ENCODE measurements at regions not wholly inside any gene's neighbourhood (a gene's known extent, or its start where the extent isn't known, plus 50 kb on each side); places are given as distances from the start of the nearest gene placed in this dataset.

GRCh38 chr4:126965877-126966276 lies 666.9 kb upstream of the INTU start:
- TF ChIP-seq TAF1 (conservative IDR thresholded peaks at IDR 0.05), result no peak
- no peak for TF ChIP-seq CTCF (IDR thresholded peaks at IDR 0.05; ENCODE audit: low read depth, low read length, missing input control)
- TF ChIP-seq FOXA1 (IDR thresholded peaks at IDR 0.05), result no peak
- H3K36me3 ChIP-seq (ENCODE audit: control insufficient read depth in 4 of 4, insufficient read depth in 3 of 4, low read depth in 1 of 4, low read length in 3 of 4), result no peaks in the 10 kb centered on the region
- no peak overlapping the region for H3K4me3 ChIP-seq (ENCODE audit: low read depth in 1 of 3, low read length in 3 of 3)
- no peaks in the 10 kb centered on the region for H3K27me3 ChIP-seq (ENCODE audit: control insufficient read depth in 4 of 4, insufficient read depth in 4 of 4, low read length in 3 of 4)
- H3K4me1 ChIP-seq (ENCODE audit: control insufficient read depth in 4 of 4, insufficient read depth in 4 of 4, low read length in 3 of 4), result no peaks in the 10 kb centered on the region
- no peak for DNase-seq (ENCODE audit: low spot score)
- H3K9me3 ChIP-seq (ENCODE audit: control insufficient read depth in 4 of 4, low read length in 3 of 4), result no peaks in the 10 kb centered on the region
- H3K9ac ChIP-seq (ENCODE audit: low read depth in 1 of 2, low read length in 2 of 2), result no peak overlapping the region
- 73% methylated on average over 4 of the region's 4 CpGs for WGBS
- no peak overlapping the region for H3K27ac ChIP-seq (ENCODE audit: low read depth in 1 of 2, low read length in 2 of 2)

- TF ChIP-seq RAD21 (IDR thresholded peaks at IDR 0.05), result no peak
- TF ChIP-seq HNF4A (conservative IDR thresholded peaks at IDR 0.05), result no peak
- no peak for TF ChIP-seq YY1 (IDR thresholded peaks at IDR 0.05)
- TF ChIP-seq TAF1 (conservative IDR thresholded peaks at IDR 0.05), result no peak
- TF ChIP-seq HNF4G (IDR thresholded peaks at IDR 0.05), result no peak
- TF ChIP-seq EGR1 (IDR thresholded peaks at IDR 0.05; ENCODE audit: low read depth in 2 of 2), result no peak
- TF ChIP-seq SP1 (IDR thresholded peaks at IDR 0.05), result no peak
- TF ChIP-seq MAX (IDR thresholded peaks at IDR 0.05), result no peak
- TF ChIP-seq REST (IDR thresholded peaks at IDR 0.05), result no peak
- no peak for TF ChIP-seq ATF3 (IDR thresholded peaks at IDR 0.05)
- no peak for TF ChIP-seq RXRA (IDR thresholded peaks at IDR 0.05)
- no peak for TF ChIP-seq FOXA2 (IDR thresholded peaks at IDR 0.05)
- TF ChIP-seq JUND (IDR thresholded peaks at IDR 0.05), result no peak
- no peak for TF ChIP-seq GABPA (IDR thresholded peaks at IDR 0.05 in 1 of 2, conservative IDR thresholded peaks at IDR 0.05 in 1 of 2)
- no peak for TF ChIP-seq NR2F2 (IDR thresholded peaks at IDR 0.05)
- TF ChIP-seq ZBTB33 (IDR thresholded peaks at IDR 0.05), result no peak
- no peak for TF ChIP-seq CTCF (IDR thresholded peaks at IDR 0.05; ENCODE audit: low read depth, low read length, missing input control)
- no peak for TF ChIP-seq FOXA1 (IDR thresholded peaks at IDR 0.05)
- H3K36me3 ChIP-seq (ENCODE audit: control insufficient read depth in 4 of 4, insufficient read depth in 3 of 4, low read depth in 1 of 4, low read length in 3 of 4), result no peaks in the 10 kb centered on the region
- H3K4me1 ChIP-seq (ENCODE audit: control insufficient read depth in 4 of 4, insufficient read depth in 4 of 4, low read length in 3 of 4), result no peaks in the 10 kb centered on the region
- no peak overlapping the region for H3K9ac ChIP-seq (ENCODE audit: low read depth in 1 of 2, low read length in 2 of 2)
- H3K4me3 ChIP-seq (ENCODE audit: low read depth in 1 of 3, low read length in 3 of 3), result no peak overlapping the region
- 61% methylated on average over 6 of the region's 6 CpGs for WGBS
- peaks cover 0 to 3% (median 0%) of the 10 kb centered on the region in 4 donors for H3K9me3 ChIP-seq (ENCODE audit: control insufficient read depth in 4 of 4, low read length in 3 of 4)
- H3K27me3 ChIP-seq (ENCODE audit: control insufficient read depth in 4 of 4, insufficient read depth in 4 of 4, low read length in 3 of 4), result no peaks in the 10 kb centered on the region
- DNase-seq (ENCODE audit: low spot score), result no peak
- no peak overlapping the region for H3K27ac ChIP-seq (ENCODE audit: low read depth in 1 of 2, low read length in 2 of 2)
Observed at GRCh38 chr4:126969360-126970235, 663.2 kb upstream of the INTU start.
